GM19468 (cell line): ENCODE measurements at regions not wholly inside any gene's neighbourhood (a gene's known extent, or its start where the extent isn't known, plus 50 kb on each side); places are given as distances from the start of the nearest gene placed in this dataset.
"Not testable (repeated sequence)": the region's sequence is repeated elsewhere in the genome, so short reads cannot be mapped to it uniquely, and the experiment has no call there.

Source experiments
- ATAC-seq: cut with Tn5 transposase; IDR thresholded peaks from one replicate; pipeline ENCODE4 v1.9.1; 2021; ENCODE audit warnings: mild to moderate bottlenecking, moderate library complexity, moderate number of reproducible peaks; ENCODE audit not compliant: unreplicated experiment; ENCODE audit errors: extremely low read depth

DNA sequence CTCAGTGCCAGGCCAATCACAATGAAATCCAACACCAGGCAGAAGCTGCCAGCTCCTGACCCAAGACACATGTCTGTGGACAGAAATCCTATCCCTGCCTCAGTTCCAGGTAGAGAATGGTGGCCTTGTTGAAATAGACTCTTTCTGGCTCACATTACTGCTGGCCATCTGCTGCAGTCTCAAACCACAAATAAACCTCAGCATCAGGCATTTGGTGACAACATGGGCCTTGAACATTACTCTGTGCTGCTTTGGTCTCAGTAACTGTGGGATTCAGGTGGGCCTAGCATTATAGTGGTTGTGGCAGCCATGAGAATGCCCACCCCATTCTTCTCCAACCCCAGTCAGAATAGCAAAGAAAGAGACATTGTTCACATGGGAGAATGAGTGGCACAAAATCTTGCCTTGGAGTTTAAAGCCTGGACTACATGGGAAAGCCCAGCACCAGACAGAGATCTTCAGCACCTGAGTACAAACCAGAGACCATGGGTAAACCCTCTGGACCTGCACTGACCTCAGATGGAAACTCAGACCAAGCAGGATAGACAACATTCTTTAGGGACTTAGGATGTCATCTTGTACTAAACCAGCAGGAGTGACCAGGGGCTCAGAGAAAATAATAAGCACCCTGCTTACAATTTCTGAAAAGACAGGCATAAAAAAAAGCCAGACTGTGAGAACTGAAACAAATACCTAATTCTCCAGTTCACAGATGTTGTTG is 50.4 kb upstream of the TRAM1L1 start:
- no peak for ATAC-seq

GRCh38 chr4:117137145-117137544 is 51.8 kb upstream of the TRAM1L1 start:
- ATAC-seq: no peak

GRCh38 chr4:117138732-117139131 is 53.4 kb upstream of the TRAM1L1 start:
- ATAC-seq: not testable (repeated sequence)

DNA sequence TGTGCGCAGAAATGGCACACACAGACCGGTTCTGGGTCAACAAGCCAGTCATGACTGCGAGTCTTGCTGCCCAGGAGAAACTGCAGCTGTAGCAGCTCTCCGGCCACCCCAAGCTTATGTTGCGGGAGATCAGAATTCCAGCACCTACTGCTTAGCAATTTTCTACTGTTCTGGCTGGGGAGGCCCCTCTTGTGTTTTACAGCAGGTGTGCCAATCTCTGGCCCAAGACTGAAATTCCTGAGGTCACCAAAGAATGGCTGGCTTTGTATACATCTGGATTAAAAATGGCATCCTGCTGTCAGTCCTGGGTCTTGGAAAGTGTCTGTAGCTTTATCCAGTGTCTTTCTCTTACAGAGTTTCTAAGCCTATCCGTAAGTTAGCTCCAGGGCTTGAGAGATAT is 68.9 kb upstream of the TRAM1L1 start:
- no peak for ATAC-seq

- ATAC-seq: no peak
Measured at GRCh38 chr4:117156806-117157205, 71.4 kb upstream of the TRAM1L1 start.

DNA sequence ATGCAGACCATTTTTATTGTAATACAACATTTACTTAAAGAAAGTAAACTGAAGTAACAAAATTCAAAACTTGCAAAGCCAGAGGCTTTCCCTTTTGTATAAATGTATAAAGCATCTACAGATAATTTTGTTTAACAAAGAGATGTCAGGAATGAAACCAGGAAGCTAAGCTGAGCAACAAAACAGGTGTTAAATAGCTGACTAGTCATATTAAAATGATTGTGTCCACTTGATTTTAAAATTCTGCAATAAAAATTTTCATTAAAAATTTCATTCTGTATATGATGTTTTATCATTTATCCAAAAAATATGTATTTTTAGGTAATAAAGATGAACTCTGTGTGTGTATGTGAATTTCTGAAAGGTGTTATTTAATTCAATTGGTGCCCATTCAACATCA is 72.0 kb upstream of the TRAM1L1 start:
- no peak for ATAC-seq

GRCh38 chr4:117162976-117163375 is 77.6 kb upstream of the TRAM1L1 start:
- no peak for ATAC-seq

GRCh38 chr4:117164338-117164737 is 79.0 kb upstream of the TRAM1L1 start:
- no peak for ATAC-seq

DNA sequence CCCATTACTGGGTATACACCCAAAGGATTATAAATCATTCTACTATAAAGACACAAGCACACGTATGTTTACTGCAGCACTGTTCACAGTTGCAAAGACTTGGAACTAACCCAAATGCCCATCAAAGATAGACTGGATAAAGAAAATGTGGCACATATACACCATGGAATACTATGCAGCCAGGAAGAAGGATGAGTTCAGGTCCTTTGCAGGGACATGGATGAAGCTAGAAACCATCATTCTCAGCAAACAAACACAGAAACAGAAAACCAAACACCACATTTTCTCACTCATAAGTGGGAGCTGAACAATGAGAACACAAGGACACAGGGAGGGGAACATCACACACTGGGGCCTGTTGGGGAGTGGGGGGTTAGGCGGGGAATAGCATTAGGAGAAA is 90.0 kb upstream of the TRAM1L1 start:
- ATAC-seq: not testable (repeated sequence)

DNA sequence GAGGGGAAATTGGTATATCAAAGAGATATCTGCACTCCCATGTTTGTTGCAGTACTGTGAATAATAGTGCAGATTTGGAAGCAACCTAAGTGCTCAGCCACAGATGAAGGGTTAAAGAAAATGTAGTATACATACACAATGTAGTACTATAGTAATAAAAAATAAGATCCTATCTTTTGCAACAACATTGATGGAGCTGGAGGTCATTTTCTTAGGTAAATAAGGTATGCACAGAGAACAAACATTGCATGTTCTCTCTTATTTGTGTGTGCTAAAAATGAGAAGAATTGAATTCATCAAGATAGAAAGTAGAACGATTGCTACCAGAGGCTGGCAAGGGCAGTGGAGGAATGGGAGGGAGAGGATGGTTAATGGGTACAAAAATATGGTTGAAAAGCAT is 117.9 kb upstream of the TRAM1L1 start:
- no peak for ATAC-seq

DNA sequence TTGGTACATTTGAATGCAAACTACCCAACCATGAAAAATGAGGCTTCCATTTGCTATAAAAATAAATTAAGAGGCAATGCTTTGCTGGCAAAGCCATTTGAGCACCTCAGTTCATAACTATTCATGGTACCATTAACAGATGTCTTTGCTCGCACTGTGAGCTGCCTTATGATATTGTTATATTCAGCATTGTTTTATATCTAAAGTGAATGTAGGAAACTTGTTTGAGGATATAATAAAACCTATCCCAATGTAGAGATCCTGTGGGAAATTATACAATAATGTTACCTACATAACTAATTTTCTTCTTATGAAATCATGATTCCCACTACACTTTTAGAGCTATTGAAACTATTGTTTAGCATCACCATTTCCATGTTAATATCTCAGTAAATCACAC is 125.2 kb upstream of the TRAM1L1 start:
- ATAC-seq: no peak

DNA sequence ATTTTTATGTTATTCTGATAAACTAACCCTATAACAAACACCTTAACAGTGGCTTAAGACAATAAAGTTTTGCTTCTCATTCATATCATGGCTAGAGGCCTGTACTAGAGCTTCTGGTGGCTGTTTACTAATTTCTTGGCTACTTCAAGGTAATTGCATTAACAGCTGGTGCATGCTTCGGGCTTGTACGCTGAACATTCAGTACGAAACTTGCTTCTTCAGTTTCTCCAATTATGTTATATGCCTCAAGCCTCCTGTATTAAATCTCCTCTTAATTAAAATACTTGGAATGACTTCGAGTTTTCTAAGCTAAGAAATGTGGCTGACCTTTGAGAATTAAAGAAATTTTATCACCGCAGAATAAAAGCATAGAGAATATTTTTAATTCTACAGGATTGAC is 138.9 kb upstream of the TRAM1L1 start:
- no peak for ATAC-seq

GRCh38 chr4:117225471-117225870 is 140.1 kb upstream of the TRAM1L1 start:
- no peak for ATAC-seq

DNA sequence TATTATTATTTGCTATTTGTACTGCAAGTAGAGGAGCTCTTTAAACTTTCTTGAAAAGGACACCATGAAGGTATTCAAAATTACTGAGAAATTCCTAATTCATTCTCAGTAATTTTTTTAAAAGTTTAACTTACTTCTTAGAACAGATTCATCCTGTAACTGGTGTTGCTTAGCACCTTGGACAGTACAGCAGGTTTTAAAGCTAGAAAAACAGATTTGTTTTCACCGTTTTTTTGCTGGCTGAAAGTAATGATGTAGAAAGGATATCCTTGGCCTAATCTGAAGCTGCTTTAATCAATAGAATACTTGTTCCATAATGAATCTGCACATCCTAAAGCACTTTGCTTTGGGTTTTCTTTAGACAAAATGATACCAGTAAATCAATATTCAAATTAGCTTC is 142.5 kb upstream of the TRAM1L1 start:
- no peak for ATAC-seq

GRCh38 chr4:117239434-117239833 is 154.1 kb upstream of the TRAM1L1 start:
- ATAC-seq: no peak

DNA sequence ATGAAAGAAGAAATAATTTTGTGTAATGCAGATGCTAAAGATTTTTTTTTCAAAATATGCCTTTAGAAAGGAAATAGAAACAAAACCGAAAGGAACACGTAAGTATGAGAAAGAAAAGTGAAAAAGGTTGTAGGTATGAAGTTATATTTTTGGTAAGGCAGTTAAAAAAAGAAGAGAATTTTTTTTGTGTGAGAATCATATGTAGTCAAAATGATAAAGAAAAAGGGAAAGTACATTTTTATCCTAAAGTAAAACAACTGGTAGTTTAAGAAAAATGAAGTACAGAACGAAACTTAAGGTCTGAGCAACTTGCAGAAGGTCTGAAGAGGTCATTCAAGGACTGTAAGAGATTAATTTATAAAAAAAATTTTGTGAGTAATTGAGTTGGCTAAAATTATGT is 164.0 kb upstream of the TRAM1L1 start:
- peak; percentile 68 for ATAC-seq

DNA sequence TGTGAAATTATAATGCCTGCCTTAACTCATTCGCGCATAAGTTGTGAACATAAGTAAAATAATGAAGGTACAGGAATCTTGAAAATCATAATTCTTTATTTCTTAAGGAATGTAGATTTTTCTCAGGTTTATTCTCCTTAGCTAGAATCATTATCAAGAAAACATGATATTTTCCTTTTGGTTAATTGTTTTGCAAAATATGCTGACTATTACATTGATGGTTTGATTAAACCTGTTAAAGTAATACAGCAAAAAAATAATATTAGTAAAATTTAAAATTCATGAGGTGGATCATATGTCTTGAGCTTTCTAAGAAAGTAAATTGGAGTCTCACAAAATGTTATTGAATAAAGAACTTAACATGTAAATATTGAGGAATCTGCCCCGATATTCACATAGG is 178.7 kb upstream of the TRAM1L1 start:
- no peak for ATAC-seq

- ATAC-seq: no peak
Measured at GRCh38 chr4:117267317-117267716, 181.9 kb upstream of the TRAM1L1 start.

DNA sequence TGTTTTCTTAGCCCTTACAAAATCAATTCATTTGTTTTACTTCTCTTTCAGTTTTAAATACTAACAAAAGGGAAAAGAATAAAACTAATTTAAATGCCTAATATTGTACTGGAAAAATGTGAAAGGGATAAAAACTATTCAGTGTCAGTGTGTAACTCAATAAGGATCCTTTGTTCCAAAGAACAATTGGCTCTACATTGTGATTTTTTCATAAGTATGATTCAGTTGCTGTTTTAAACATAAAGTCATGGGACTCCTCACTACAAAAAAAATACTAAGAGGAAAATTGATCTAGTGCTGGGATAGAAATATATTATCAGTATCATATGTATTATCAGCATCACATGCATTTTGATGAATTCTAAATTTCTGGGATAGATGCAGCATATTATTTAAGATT is 199.4 kb upstream of the TRAM1L1 start:
- ATAC-seq: no peak

DNA sequence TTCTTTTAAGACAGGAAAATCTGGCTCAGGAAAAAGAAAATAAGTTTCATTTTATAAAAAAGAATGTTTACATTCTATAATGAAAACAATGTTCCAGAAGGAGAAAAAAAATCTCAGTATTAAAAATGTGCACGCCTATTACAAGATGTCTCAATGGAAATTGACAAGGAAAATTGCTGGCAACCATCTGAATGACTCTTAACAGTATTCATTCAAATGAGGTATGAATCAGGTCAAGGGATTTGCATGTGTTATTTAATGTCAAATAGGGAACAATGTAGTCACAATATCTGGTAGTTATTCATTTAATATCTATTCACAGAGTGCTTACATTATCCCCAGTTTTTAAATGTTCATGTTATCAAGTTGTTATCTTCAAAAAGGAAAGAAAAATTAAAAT is 208.4 kb upstream of the TRAM1L1 start:
- no peak for ATAC-seq

GRCh38 chr4:117302226-117302625 is 216.8 kb upstream of the TRAM1L1 start:
- no peak for ATAC-seq

DNA sequence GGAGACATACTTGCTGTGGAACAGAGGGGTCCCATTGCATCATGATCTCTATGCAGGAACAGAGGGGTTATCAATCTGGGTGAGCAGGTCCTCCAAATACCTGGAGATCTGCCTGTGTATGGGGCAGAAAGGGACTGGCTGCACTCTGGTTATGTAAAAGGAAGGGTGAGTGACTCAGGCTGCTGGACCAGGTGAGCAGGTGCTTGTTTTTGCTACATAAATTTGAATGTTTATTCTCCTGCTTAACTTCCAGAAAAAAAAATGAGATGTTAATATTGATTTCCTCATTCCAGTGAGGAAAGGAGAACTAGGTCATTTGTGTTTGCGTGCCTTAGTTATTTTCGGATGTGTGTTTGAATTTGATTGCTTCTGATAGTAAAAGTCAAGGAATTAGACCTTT is 225.8 kb upstream of the TRAM1L1 start:
- no peak for ATAC-seq

DNA sequence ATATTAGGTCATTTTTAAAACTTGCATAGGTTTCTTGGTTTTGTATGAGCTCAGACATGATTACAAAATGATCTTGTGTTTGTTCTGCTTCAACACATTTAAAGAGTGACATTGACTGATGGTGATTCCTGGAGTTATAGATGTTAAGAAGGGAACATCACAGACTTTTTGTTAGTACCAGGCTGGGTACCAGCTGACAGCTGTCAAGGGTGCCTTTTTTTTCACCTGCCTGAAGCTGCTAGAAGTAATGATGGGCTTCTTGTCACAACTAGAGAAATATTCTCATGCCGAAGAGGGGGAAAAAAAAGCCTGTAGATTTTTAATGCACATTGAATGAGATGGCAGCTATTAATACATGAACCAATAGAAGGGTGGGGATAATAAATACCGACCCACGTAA is 226.6 kb upstream of the TRAM1L1 start:
- no peak for ATAC-seq
